ENCODE measurements at regions not wholly inside any gene's neighbourhood (a gene's known extent, or its start where the extent isn't known, plus 50 kb on each side); places are given as distances from the start of the nearest gene placed in this dataset.

DNA sequence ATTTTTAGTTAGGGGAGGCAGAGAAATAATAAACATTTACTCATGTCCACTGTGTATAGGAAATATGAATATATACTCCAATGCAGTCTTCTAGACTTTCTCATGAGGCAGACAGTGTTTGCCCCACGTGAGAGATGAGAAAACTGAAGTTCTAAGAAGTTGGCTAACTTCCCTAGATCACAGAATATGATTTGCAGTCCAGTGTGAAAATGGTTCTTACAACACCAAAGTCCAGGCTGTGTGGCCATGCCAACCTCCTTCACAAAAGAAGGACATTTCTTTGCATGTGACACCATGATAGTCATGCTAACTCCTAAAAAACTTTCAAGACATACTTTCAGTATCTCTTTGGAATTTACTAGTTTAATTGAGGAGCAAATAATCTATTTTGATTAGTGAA is 143.7 kb downstream of the IRS1 start:
- FAIRE-seq = no peak

DNA sequence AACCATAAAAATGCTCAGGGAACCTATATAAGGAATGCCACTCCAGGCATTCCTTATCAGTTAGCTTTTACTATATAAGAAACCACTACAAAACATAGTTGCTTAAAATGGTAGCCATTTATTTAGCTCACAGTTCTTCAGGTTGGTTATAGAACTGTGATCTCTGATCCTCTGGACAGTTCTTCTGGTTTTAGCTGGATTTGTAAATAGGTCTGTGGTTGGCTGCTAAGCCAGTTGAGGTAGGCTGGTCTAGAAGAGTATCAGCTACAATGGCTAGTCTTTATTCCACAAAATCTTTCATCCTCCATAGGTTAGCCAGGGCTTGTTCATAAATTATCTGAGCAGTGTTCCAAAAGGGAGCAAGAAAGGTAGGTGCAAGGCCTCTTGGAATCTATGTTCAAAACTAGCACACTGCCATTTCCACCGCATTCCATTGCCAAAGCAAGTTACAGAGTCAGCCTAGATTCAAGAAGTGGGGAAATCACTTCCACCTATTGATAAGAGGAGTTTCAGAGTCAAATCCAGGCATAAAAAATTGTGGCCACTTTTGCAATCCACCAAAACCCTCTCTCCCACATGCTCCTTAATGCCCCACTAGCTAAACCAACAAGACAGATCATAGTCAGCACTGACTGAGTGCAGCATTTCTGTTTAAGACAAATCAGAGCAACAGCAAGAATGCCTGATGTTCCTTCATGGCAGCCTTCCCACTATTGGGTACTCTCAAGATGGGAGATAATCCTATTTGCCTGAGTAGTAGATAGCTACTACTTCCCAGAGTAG is 146.4 kb downstream of the IRS1 start:
- FAIRE-seq = no peak
- no peak for DNase-seq (ENCODE audit: insufficient read length, low spot score)

More for the DNA sequence above, 143.7 kb downstream of the IRS1 start:
- no peak for DNase-seq (ENCODE audit: insufficient read length, low spot score)

DNA sequence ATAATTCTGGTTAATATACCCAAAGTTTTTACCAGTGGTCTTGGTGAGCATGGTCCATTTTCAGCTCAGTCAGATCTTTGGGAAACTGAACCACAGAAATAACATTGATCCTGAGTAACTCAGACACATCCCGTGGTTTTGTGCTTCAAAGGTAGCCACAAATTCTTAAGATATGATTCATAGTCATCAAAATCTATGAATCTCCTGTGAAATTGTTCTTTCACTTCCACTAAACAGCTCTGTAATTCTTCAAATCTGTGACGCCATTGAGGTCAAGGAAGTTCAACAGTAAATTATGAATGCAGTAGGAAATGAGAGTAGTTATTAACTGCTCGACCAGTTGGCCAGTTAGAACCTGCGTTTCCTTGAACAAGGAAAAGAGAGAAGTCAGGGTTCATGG is 147.3 kb downstream of the IRS1 start:
- peak; percentile 59 for DNase-seq (ENCODE audit: insufficient read length, low spot score)
- FAIRE-seq = peak; percentile 23

DNA sequence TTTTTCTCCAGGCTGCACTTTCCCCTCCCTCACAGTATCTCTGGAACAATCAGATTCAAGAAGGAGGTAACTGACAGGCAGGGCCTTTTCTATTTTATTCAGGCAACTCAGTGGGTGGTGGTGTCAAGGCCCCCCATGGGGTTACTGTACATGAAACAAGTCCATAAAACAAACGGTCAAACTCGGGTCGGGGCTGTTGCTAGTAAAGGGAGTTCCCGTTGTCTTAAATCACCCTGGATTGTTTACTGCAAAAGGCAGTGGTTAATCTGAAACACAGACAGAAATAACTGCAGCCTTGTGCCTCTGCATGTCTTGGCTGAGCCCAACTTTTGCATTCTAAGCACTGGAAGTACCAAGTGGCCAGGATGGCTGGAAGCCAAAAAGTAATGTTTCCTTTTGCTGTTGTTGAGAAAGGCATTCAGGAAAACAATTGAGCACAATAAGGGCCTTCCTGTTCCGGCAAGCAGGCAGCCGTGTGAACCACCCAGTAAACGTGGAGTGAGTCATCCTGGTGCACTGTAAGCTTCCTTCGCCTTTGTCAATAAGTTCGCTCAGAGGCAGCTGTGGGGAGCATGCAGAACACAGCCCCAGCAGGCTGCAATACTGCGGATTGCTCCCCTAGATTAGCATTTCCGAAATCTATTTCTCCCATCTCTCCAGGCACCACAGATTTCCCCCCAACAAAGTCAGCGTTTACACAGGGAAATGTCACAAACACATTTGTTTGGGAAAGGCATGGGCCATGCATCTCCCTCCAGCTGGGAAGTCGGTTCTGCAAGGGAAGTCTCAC is 149.6 kb downstream of the IRS1 start:
- FAIRE-seq (peak; percentile 89), DNase-seq (ENCODE audit: insufficient read length, low spot score) (peak; percentile 82)

DNA sequence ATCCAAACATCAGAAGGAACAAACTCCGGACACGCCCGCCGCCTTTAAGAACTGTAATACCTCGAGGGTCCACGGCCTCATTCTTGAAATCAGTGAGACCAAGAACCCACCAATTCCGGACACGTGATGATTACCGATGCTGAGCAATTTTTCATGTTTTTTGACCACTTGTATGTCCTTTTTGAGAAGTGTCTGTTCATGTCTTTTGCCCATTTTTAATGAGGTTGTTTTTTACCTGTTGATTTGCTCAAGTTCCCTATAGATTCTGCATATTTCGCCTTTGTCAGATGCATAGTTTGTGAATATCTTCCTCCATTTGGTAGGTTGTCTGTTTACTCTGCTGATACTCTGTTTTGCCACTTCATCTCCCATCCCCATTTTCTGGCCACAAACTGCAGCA is 150.4 kb downstream of the IRS1 start:
- no peak for DNase-seq (ENCODE audit: insufficient read length, low spot score)
- FAIRE-seq = no peak

DNA sequence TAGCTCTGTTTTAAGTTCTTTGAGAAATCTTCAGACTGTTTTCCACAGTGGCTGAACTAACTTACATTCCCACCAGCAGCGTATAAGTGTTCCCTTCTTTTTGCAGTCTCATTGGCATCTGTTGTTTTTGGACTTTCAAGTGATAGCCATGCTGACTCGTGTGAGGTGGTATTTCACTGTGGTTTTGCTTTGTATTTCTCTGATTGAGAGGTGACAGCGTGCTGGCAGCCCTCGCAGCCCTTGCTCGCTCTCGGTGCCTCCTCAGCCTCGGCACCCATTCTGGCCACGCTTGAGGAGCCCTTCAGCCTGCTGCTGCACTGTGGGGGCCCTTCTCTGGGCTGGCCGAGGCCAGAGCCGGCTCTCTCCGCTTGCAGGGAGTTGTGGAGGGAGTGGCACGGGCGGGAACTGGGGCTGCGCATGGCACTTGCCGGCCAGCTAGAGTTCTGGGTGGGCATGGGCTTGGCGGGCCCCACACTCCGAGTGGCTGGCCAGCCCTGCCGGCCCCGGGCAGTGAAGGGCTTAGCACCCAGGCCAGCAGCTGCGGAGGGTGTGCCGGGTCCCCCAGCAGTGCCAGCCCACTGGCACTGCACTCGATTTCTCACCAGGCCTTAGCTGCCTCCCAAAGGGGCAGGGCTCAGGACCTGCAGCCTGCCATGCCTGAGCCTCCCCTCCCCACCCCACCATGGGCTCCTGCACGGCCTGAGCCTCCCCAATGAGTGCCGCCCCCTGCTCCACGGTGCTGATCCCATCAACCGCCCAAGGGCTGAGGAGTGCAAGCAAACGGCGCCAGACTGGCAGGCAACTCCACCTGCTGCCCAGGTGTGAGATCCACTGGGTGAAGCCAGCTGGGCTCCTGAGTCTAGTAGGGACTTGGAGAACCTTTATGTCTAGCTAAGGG is 151.8 kb downstream of the IRS1 start:
- DNase-seq (ENCODE audit: insufficient read length, low spot score) = no peak
- no peak for FAIRE-seq

DNA sequence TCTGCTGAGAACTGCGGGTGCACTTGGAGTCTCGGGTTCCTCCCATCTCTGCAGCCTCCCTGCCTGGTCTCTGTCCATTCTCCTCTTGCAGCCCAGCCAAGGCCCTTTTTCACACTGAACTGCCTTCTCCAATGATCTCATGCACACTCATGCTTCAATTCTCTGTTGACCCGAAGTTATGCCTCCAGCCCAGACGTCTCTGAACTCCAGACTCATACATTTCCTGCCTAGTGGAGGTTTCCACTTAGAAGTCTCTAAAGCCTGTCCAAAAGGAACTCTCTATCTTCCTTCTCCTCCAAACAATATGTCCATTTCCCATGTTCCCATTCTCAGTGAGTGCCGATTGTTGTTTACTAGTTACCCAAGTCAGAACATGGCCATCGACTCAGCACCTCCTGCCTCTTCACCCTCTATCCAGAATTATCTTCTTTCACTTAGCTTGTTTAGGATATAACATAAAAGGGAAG is 155.2 kb downstream of the IRS1 start:
- DNase-seq (ENCODE audit: insufficient read length, low spot score) = no peak
- FAIRE-seq = no peak

DNA sequence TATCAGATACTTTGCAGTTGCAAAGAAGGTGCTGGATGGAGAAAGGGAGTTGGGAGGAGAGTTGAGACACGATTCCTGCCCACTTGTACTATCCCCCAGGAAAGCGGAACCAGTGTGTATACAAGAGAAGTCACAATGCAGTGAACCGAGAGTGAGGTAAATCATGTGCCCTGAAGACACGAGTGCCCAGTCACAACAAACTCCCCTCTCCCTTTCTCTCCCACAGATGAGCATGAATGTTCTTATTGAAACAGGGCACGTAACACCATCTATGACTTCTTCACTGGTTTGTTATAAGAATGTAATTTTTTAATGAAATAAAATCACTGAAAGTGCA is 155.7 kb downstream of the IRS1 start:
- FAIRE-seq (no peak), DNase-seq (ENCODE audit: insufficient read length, low spot score) (no peak)

DNA sequence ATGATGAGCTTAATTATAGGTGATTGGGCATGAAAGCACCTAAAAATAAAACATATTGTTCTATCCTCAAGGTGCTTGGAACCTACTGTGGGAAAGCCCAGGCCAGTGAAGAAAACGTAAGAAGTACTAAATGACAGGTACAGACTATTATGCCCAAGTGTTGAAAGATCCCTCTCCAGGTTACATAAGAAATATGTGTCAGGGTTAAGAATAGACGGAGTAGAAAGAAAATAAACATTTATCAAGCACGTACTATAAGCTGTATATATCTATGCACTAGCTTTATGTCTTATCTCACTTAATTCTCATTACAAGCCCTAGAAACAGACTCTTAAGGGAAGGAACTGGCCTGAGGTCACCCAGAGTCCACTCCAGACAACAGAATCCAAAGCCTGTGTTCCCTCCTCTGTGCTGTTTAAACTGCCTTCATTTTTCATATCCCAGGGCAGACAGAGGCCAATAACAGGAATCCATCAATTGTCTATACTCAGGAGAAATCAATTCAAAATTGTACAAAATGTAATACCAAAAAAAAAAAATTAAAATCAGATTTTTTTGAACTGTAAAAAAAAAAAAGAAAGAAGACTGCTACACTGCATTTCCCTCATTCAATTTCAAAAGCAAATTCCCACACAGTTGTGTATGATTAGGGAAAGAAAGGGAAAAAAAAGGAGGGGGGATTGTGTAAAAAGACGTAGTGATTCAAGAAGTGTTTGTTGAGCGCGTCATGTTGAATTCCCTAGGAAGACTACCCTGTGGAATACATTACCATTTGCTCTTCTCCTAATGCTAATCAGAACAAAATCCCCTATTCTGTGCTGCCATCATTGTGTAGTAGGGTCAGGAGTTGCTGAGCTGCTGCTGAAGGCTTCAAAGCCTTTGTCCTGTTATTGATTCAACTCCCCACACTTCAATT is 156.3 kb downstream of the IRS1 start:
- DNase-seq (ENCODE audit: insufficient read length, low spot score) (no peak), FAIRE-seq (no peak)

DNA sequence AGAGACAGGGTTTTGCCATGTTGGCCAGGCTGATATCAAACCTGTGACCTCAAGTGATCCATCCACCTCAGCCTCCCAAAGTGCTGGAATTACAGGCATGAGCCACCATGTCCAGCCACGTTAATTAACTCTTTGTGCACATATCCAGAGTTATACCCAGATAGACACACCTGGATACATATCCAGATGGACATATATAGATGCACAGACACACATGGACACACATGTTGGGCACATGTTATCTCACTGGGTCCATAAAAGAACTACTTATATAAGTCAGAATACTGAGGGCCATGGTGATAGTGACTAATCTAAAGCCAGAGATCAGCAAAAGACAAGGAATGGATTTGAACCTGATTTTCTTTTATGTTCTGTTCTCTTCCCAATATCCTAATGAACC is 158.6 kb downstream of the IRS1 start:
- FAIRE-seq (no peak), DNase-seq (ENCODE audit: insufficient read length, low spot score) (no peak)

DNA sequence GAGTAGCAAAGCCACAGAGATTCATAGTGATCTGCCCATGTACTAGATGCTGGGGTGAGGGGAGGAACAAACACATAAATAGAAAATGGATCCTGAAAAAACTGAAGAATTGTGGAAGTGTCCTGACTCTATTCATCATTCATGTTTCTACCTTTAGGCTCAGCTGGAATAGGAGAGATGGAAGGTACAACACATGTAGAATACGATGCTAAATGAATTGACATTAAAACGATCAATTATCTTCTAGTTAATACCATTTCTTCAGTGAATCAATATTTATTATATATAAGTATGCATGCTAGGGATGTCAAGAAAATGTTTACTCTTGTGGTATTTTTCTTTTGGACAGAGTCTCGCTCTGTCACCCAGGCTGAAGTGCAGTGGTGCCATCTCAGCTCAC is 159.1 kb downstream of the IRS1 start:
- FAIRE-seq = no peak

DNA sequence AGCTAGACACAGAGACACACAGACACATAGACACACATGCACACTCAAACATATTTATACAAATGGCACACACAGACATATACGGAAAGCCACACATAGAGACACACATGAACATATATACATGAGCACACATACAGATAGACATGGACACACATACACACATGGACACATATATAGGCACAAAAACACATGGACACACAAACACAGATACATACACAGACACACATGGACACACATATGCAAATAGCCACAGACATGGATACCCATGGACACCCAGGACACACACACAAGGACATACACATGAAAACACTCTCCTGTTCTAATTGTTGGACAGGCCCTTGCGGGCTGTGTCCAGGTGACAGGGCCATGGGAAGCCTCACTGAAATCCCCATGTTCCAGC is 160.1 kb downstream of the IRS1 start:
- DNase-seq (ENCODE audit: insufficient read length, low spot score) = no peak
- no peak for FAIRE-seq

More for the DNA sequence above, 159.1 kb downstream of the IRS1 start:
- no peak for DNase-seq (ENCODE audit: insufficient read length, low spot score)

DNA sequence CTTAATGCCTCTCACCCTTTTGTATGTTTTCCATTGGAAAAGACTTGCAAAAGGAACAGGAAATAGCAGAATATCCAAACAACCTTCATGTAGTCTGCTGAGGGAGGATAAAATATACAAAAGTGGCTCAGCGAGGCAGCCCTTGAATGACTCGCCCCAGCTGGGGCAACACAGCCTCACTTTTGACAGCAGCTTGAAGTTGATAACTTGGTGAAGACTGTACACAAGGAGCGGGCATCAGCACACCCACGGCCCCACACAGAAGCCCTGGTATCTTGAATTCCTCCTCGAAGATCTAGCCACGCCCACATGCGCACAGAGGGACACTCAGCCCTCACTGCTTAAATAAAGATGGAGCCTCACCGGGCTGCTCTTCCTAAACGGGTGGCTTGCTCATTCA is 161.0 kb downstream of the IRS1 start:
- no peak for FAIRE-seq
- no peak for DNase-seq (ENCODE audit: insufficient read length, low spot score)

DNA sequence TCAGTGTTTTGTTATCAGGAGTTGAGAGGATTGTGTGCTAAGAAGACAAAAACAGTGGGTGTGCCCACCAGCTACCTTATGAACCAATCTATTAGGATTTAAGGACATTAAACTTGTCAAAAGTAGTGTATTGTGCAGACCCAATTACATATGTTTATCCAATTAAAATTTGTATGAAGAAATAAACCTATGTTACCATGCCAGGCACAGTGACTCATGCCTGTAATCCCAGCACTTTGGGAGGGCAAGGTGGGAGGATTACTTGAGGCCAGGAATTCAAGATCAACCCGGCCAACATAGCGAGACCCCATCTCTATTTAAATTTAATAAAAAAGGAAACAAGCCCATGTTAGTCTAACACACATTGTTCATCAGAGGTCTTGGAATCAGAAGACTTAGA is 162.2 kb downstream of the IRS1 start:
- no peak for DNase-seq (ENCODE audit: insufficient read length, low spot score)
- no peak for FAIRE-seq

DNA sequence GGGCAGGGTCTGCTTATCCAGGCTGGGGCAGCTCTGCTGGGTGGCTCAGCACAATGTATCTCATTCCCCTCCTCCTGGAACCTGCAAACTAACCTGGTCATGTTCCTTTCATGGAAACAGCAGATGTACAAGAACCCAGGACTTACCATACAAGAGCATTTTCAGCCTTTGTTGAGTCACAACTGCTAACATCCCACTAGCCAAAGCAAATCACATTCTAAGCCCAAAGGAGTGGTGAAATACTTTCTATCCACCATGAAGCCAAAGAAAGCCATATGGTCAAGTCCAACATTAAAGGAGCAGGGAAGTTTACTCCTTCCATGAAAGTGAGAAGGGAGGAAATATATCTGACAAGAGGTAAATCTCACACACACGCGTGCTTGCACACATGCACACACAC is 163.0 kb downstream of the IRS1 start:
- FAIRE-seq (no peak), DNase-seq (ENCODE audit: insufficient read length, low spot score) (no peak)

DNA sequence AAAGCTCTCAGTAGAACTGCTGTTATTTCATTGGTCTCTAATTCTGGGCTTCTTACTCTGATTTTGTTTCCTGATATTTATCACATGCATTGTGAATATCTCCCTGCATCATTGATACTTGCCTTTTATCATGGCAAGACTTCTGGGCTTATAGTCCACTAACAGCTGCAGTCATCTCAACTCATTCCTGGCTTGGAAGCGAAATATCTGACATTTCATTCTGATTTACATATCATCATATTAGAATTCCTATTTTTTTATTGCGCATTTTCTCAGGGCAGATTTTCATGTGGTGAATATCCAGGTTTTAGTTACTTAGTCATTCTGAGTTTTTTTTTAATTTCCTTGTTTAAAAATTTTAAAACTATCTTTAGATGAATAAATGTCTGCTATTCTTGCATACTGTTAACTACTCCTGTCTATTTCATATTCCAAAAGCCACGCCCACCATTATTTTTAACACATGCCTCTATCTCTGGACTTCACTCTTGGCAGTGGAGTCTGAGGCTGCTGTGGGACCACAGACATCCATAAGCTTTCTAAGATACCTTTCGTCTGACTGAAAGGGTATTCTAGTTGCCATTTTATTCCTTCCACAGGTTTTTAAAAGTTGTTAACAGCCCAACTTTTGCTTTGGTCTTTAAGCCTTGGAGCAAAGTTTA is 164.5 kb downstream of the IRS1 start:
- FAIRE-seq (no peak), DNase-seq (ENCODE audit: insufficient read length, low spot score) (no peak)

DNA sequence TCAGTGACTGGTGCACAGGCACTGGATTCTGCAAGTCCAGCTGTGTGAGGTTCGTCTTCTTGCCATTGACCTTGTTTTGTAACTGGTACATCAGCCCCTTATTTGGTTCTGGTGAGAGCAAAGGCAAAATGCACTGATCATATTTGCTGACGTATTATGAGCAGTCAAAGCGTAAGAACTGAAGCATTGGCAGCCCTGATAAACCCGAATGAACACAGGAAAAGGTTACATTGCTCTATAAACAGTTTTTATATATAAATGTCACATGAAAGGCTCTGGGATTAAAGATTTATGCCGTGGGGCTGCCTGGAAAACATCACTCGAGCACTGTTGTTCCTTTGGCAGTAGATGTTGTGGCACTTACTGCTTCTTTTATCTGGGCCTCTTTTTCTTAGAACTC is 167.9 kb downstream of the IRS1 start:
- FAIRE-seq = no peak
- DNase-seq (ENCODE audit: insufficient read length, low spot score) = no peak

DNA sequence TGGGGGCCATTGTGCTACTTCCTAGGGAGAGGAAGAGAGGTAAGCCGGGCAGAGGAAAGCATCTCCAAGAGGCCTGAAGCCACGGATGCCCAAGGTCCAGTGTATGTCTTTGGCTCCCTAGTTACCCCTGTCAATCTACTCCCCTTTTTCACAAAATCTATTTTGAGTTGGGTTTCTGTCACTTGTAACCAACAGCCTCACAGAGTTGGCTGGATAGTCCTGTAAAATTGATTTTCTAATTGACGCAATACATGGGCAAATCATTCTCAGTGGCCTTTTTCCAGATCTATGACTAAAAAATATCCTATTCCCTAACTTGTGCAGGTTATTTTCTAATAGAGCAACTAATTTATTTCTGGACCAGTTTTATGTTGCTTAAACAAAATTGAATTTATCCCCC is 168.4 kb downstream of the IRS1 start:
- DNase-seq (ENCODE audit: insufficient read length, low spot score) = no peak

DNA sequence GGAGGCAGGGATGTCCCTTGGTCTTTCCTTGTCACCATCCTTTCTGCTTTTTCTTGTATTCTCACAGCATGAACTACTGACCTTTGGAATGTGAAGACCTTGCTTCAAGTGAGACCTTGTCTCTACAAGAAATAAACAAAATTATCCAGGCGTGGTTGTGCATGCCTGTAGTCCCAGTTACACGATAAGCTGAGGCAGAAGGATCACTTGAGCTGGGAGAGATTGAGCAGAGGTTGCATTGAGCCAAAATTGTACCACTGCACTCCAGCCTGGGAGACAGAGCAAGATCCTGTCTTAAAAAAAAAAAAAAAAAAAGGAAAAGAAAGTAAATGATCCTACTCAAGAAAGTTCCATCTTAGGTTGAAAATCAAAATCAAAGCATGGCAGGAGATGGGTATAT is 173.7 kb downstream of the IRS1 start:
- DNase-seq (ENCODE audit: insufficient read length, low spot score) = no peak
- FAIRE-seq = no peak

More for the DNA sequence above, 168.4 kb downstream of the IRS1 start:
- no peak for FAIRE-seq

Data from HTR-8/SVneo (cell line).